GM21447 (cell line): ENCODE measurements at regions not wholly inside any gene's neighbourhood (a gene's known extent, or its start where the extent isn't known, plus 50 kb on each side); places are given as distances from the start of the nearest gene placed in this dataset.

ENCODE experiments used
- ATAC-seq: cut with Tn5 transposase; IDR thresholded peaks from one replicate; pipeline ENCODE4 v1.9.1; 2021; ENCODE audit not compliant: unreplicated experiment

DNA sequence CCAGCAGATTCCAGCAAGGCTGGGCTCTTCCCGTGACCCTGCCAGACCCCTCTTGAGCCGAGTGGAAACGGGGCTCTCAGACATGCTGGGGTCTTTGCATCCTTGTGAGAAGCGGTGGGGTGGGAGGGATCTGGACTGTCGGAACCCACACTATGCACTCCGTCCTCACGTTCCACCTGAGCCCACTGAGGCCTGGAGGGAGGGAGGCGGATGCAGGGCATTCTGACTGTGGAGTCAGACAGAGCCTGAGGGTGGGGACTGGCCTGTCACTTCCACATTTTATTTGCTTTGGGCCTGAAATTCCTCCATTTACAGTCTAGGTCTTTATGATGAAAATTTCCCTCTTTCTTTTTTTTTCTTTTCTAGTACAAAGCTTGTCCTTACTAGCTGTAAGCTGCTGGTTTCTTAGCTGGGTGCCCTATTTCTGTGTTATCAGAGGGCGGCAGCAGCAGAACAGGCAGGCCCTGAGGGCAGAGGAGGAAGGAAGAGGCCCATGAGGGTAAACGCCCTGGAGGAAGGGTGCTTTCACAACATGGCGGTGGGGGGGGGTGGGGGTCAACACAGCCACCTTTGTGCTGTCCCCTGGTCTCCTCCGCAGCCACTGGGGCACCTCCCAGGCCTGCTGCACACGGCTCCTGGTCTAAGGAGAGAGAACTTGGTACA is 373.5 kb upstream of the MYT1L start:
- ATAC-seq = no peak

DNA sequence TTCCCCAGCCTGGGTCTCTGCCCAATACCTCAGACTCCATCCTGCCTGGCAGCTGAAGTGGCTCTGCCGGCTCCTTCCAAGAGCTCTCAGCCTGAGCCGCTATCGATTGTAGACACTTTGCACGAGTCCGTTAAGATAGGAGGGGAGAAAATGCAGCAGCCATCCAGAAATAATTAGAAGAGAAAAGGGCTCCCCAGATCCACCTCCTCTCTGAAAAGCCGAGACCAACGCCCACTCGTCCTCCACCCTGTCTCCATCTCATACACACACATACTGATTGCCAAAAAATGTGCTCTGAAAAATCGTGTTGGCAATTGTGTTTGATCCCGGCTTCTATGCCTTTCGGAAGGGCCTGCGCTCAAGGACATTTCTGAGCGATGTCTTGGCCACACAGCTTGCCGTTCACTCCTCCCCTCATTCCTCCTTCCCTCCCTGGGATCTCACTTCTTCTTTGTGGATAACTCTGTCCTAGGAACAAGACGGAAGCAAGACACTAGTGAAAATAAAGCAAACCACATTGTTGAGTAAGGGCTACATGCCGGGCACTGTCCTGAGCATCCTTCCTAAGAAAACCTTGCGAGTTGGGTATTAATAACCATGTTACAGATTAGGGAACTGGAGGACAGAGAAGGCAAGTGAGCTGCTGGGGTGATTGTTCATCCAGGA is 372.8 kb upstream of the MYT1L start:
- no peak for ATAC-seq

DNA sequence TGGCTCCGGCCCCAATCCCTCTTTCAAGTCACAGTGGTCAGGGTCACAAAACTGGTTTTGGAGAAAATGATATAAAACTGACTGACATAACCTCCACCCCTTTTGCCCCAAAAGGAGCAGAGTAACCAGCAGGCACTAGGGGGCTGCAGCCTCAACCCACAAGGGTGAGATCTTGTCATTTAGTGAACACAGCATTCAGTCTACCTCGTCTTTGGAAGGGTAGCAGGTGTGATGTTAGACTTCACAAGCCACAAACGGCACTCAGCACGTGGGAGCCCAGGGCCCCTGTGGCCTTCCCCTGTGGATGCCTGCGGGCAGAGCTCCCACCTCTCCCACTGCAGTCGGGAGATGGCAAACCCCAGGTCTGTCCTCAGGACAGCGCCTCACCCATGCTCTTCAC is 372.1 kb upstream of the MYT1L start:
- no peak for ATAC-seq

DNA sequence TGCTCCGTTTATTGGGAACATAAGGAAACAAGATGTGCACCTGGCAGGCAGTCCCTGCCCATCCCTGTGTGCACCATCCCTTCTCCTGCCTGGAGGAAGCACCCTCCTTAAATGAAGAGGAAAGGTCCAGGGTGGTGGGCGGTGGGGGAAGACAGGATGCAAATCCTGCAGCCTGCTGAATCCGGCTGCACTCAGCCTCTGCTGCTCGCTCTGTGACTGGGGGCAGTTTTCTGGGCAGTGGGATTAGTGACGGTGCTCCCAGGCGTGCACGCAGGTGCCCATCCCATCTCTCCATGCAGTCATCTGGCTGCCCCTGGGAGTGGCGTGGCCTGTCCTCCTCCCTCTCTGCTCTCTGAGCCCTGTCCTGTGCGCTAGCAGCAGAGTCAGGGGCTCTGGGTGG is 371.3 kb upstream of the MYT1L start:
- no peak for ATAC-seq

DNA sequence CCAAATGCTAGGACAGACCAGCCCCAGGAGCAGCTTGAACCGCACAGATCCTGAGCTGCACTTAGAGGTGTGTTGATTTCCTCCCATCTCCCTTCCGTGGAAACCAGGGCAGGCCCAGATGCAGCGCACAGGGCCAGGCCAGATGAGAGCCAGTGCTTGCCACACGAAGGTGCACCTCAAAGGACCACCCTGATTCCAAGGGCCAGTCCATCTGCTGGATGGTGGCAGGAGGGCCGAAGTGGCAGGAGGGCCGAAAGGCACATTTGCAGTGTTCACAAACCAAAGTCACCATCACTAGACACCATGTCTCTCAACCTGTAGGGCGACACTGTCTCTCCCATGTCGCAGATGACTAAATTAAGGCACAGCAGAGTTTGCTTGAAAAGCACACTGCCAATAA is 370.7 kb upstream of the MYT1L start:
- ATAC-seq = no peak

DNA sequence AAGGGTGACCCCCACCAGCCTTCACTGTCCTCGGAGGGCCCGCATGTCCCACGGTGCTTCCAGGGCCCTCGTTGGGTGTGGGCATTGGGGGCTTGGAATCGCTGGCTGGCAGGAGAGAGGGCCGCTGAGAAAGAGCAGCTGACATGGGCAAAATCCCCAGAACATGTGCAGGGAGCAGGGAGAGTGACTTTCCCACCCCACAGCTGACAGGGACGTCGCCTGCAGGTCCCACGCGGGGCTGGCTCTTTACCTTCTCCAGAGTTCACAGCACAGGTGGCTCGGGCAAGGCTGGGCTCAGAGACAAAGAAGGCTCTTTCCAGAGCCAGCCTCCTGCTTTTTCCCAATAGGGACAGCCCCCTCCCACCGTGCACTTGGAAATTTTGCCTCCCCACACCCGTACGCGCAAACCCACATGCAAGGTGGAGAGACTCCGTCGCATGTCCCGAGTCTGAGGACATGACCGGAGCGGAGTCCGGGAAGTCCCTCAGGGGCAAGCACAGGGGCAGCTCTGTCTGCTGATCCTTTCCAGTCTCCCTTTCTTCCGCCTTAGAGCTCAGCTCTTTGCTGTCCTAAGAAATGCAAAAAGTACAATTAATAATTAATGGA is 370.2 kb upstream of the MYT1L start:
- no peak for ATAC-seq

DNA sequence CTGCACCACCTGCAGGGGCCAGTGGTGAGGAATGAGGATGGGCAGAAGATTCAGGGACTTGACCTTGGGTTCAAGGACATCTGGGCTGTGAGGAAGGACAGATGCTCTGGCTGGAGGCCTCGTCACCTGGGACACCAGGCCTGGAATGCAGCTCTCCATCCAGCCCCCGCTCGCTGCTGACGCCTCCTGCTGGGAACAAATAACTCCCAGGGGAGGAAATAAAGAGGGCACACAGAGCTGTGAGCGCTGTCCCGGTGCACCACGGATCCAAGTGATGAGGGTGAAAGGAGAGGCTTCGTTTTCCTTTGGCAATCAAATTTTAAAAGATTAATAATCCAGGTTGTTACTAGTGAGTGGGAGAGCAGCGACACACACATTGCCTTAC is 368.0 kb upstream of the MYT1L start:
- ATAC-seq = no peak

DNA sequence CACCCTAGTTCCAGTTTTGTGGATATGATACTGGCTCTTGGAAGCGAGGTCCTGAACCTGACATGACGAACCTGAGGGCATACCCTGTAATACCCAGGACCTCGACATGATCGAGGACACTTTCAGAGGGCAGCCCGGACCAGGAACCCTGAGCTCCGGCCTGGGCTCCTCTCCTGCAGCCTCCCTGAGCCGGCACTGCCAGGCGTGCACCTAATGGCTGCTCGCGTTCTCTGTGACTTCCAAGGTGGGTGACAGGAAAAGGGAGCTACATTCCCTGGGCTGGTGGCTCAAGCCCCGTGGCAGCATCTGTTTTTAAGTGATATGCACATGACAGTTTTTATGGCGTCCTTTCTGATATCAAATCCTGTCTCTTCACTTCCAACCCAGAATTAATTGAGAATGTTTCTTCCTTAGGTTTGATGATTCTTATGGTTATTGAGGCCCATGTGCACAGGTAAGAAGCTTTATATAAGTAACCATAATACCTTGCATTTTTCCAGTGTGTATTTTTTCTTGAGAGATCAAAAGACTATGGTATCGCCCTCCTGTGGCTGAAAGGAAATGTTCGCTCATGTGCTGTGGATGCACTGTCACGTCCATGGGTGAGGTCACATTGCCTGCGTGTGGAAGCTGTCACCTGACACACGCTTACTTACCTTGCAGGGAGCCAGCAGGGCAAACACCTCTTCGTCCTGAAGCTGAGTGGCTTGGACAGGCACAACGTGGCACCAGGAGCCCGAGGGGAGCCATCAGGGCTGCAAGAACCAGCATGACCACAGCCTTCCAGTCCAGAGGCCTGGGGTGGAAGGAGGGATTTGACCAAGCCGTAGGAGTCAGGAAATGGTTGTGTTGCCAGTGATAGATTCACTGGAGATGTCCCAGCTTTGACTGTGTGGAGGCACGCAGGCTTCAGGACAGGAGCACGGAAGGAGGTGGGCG is 367.4 kb upstream of the MYT1L start:
- no peak for ATAC-seq

DNA sequence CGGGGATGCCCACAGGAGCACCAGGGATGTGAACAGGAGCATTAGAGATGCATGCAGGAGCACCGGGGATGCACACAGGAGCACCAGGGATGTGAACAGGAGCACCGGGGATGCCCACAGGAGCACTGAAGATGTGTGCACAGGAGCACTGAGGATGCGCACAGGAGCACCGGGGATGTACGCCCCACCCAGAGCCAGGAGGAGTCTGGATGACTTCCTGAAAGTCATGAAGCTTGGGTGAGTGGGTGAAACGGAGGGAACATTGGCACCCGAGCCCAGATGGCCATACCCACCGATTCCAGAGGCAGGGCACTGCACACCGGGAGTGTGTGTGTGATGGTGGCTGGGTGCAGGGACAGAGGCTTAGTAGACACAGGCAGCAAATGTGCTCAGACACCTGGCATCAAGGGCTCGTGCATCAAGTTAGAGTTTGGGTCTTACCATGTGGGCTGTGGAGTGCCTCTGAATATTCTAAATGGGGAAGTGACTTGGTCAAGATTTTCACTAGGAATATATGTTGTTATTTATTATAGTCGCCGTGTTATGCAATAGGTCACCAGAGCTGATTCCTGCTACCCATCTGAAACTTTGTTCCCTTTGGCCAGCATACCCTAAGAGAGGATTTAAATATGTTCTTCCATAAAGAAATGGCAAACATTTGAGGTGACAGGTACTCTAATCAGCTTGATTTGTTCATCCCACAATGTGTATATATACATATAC is 365.8 kb upstream of the MYT1L start:
- no peak for ATAC-seq

DNA sequence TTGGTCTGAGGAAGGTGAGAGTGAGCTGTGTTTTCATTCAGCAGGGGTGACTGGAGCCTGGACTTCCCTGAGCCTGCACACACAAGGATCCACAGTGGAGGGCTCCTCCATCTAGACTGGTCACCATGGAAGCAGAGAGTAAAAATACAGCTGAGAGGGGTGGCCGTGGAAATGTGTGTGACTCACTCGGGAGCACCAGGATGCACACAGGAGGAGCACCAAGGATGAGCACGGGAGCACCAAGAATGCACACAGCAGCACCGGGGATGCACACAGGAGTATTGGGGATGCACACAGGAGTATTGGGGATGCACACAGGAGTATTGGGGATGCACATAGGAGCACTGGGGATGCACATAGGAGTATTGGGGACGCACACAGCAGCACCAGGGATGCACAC is 365.2 kb upstream of the MYT1L start:
- ATAC-seq = no peak

DNA sequence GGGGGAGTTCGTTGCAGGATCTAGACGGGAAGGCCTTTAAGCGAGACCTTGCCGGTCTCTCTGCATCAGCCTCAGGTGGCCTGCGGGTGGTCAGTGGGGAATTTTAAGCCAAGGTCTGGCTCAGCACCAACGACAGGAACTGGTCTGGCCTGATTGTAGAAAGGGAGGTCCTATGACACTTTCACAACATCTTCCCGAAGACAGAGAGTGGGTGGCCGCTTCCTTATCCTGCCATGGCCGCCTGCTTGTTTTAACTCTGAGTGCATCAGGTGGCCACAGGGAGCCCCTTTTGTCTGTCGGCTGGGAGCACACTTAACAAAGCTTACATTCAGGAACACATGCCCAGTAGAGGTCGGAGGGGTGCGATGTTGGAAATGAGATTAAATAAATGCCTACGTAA is 363.7 kb upstream of the MYT1L start:
- no peak for ATAC-seq

DNA sequence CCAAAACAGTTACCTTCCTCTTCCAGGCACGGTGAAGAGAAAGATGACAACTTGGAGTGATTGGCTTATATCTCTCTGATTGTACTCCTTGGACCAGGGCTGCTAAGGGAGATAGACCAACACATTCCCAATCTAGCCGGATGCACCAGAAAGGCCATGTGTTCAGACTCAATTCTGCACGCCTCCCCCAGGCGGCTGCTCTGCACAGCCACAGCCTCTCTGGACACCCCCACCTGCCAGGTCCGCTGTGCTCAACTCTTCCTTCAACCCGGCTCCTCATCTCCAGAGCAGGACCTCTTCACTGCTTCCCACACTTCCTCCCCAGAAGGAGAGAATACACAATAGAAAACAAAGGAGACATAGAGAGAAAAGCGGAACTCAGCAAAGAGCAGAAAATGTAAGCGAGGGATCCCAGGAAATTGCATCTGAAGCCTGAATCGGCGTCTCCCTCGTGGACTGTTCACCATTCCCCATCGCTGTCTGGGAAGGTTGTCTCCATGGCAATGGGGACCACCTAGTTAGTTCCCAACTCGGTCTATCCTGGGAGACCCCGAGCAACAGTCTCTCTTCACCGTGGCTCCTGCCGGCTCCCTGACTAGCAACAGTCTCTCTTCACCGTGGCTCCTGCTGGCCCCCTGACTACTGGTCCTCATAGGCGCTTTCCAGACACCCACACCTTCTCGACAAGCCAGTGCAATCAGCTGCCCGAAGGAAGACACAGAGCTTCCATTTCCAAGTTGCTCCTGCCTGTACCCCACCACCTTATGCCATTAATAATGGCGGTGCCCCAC is 361.7 kb upstream of the MYT1L start:
- ATAC-seq = no peak

DNA sequence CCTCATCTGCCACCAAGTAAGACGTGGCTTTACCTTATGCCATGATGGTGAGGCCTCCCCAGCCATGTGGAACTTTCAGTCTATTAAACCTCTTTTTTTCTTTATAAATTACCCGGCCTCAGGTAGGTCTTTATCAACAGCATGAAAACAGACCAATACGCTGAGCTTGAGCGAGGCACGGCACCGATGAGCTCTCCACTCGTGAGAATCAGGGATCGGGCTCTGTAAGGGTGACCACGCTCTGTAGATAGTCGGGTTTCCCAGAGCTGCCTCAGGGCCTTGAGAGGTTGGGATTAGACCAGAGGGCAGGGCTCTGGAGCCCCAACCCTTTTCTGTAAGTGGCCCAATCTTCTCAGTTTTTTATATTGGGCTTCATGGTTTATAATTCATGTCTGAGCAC is 360.3 kb upstream of the MYT1L start:
- no peak for ATAC-seq

DNA sequence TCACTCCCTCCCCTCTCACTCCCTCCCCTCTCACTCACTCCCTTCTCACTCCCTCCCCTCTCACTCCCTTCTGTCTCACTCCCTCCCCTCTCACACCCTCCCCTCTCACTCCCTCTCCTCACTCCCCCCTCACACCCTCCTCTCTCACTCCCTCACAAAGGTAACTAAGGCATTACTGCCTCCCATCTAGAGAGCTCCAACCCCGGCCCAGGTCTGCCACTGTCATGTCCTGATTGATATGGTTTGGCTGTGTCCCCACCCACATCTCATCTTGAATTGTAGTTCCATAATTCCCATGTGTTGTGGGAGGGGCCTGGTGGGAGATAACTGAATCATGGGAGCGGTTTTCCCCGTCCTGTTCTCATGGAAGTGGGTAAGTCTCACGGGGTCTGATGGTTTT is 359.9 kb upstream of the MYT1L start:
- ATAC-seq = no peak

DNA sequence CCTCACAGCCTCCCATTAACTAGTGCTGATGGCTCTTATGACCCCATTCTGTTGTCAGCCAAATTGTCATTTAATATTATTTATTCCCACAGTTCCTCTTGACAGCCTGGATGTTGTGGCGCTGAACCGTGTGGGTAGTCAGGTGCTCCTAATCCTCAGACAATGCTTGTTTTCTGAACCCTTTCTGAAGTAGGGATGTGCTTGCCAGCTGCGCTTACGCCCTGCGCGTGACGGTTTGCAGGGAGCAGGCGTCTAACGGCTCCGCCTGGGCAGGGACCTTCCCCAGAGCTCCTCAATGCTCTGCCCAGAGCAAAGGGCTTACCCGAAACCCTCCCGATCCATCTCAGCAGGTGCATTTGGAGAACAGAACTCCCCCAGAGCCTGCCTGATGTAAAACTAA is 358.2 kb upstream of the MYT1L start:
- ATAC-seq = no peak

DNA sequence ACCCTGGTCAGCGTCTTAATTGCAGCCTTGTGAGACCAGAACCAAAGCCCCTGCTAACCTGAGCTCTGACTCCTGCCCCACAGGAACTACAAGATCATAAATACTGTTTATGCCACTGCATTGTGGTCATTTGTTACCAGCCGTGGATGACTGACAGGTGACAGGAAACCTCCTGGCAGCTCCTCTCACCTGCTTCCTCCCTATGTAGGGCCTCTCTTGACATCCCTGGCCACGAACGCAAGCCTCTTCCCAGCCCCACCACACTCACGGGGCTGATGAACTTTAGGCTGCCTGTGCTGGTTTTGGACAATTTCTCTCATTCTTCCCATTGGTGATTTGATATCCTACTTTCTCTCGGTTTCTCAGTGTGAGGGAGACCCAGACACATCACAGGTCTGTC is 357.2 kb upstream of the MYT1L start:
- ATAC-seq = no peak

DNA sequence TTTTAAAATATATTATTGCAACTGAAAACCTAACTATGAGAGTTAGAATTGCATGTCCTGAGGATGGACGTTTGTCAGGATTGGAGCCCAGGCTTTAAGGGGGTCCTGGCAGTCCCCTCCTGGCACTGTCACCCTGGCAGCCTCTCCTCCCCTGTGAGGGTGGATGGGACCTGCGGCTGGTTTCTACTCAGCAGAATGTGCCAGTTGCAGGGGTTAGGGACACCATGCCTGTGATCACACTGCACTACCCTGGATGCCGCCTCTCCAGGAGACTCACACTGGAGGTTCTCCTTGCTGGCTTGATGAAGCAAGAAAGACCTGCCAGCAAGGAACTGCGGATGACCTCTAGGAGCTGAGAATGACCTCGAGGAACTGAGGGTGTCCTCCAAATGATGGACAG is 356.7 kb upstream of the MYT1L start:
- no peak for ATAC-seq

DNA sequence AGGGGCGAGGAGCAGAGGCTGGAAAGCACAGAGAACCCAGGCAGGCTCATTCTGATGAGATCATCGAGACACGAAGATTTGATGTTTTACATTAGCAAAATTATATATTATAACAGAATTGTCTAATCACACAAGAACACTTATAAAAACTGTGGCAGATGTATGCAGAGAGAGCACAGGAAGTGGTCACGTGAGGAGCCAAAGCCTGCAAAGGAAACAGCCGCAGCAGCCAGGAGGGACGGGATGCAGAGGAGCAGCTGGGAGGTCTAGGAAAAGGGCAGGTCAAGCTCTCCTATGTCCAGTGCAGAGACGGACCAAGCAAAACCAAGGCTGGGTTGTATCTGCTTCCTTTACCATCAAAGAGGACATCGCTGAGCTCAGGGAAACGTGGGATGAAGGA is 355.1 kb upstream of the MYT1L start:
- ATAC-seq = no peak

DNA sequence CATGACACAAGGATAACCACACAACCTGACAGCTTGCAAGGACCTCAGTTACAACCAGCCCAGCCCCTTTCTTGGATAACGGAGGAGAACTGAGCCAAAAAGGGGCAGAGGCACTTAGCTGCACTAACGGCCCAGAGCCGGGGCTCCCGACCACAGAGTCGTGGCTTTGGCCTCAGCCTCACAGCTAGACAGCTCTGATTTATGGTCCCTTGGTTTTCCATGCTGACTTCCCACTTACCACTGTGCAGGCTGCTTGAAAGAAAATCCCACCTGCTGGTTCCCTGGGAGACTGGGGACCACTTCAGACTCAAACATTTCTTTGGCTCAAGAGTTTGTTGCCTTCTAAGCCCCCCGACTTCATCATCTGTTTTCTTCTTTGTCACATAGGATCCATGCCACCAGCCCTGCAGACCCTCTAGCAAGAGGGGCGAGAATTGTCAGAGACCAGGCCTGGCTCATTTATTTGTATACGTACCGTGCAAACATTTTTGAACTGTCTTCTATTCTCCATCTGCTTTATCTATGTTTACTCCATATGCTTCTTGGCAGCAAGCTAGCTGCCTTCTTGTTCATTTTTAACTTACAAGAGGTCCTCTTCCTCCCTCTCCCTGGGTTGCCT is 352.6 kb upstream of the MYT1L start:
- ATAC-seq = no peak
